ENCODE measurements at regions not wholly inside any gene's neighbourhood (a gene's known extent, or its start where the extent isn't known, plus 50 kb on each side); places are given as distances from the start of the nearest gene placed in this dataset.
"Not testable (repeated sequence)": the region's sequence is repeated elsewhere in the genome, so short reads cannot be mapped to it uniquely, and the experiment has no call there.

DNA sequence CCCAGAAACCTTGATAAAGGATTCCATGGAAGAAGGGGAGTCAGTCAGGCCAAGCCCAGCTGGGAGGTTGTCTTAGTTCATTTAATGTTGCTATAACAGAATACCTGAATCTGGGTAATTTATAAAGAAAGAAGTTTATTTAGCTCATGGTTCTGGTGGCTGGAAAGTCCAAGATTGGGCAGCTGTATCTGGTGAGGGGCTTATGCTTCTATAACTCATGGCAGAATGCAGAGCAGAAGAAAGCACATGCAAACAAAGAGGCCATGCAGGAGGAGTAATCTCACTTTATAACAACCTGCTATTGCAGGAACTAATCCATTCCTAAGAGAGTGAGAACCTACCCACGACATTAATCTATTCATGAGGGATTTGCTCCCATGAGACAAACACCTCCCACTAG, 54.2 kb upstream of the ANKRD1 start:
- DNase-seq, result no peak

DNA sequence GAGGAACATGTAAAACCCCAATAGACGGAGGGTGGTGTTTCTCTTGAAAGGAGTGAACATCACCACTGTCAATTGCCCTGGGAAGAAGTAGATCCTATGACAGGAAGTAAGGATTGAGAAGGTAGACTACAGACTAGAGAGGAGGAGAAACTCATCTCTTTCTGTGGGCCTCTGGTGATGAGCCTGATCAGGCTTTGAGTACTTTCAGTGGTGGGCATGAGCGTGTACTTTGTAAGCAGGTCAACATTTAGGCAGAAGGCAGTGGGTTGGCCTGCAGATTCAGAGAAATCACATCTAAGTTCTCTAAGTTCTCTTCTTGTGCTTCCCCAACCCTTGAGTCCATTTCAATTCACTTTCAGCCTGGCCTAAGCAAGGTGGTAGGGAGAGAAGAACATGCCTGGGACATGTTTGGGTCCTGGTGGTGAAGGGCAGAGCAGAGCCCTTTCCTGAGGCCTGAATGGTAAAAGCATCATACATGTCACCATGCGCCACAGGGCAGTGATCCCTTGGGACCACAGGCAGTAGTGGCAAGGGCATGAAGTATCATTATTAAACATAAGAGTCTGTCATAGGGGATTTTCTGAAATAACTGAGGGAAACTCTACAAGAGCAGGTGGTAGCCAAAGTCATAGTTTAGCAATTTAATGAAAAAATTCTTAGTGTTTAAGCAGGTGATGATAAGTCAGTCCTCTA, 56.4 kb upstream of the ANKRD1 start:
- no peak for DNase-seq

DNA sequence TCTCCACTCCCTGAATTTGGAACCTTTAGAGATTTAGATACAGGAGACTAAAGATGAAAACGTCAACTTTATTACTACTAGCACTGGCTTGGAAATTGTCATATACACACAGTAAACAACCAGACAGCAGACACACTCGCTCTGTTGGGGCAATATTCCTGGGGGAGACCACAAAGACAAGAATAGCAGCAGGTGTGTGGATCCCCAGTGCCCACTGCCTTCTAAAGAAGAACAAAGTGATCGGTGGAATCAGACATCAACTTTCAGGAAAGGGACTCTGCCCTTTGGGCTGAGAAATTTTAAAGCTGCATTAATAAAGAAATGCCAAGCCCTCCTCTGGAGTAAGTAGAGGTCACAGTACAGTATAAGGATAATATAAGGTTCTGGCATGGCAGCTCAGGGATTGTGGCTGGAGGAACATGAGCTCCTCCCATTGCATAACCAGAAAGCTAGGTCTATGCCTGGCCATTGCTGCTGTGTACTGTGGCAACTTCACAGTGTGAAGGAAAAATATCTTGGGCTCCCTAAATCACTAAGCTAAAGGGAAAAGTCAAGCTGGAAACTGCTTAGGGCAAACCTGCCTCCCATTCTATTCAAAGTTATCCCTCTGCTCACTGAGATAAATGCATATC, 57.1 kb upstream of the ANKRD1 start:
- DNase-seq, result no peak

DNA sequence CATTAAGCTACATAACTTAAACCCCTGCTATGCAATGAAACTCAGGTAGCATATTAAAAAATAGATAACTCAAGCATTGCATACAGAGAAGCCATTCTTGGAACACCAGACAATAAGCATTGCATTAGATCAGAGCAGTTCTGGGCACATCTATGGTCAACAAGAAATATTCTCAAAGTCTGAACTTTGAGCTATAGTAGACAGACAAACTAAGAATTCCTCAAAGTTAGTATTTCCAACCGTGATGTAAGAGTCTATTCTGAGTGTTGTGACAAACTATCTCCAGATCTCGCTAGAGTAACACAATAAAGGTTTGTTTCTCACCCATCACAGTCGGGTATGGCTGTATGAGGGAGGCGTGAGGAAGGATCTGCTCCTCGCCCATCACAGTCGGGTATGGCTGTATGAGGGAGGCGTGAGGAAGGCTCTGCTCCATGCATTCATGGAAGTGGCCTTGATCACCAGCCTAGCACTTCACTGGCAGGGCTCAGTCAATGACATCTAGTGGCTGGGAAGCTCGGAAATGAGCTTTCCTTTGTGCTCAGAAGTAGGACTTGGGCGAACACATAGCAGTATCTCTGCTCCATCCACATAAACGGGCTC, 61.6 kb upstream of the ANKRD1 start:
- no peak for DNase-seq

DNA sequence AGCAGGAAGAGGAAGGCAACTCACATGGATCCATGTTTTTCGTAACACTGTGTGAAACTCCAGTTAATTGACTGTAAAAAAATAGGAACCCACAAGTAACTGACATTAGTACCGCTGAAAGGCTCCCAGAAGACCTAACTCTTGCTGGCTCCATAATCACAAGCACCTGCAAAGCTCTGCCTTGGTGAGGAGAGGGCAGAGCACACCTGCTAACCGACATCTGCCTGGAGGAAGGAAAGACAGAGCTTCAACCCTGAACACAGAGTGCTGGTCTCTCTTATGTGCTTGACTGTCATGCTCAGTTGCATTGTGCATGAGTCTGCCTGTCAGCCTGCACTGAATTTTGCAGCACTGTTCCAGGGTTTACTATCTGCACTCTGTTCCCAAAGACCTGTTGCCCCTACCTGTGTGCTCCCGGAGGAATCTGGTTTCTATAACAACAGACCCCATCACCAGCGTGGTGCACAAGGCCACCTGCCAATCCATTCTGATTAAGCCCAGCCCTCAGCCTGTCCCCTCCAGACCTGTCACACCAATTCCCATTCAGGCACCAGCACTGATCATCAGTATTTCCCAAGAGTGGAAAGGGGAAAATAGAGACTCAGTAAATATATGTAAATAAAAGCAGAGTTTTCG, 63.1 kb upstream of the ANKRD1 start:
- DNase-seq, result no peak

DNA sequence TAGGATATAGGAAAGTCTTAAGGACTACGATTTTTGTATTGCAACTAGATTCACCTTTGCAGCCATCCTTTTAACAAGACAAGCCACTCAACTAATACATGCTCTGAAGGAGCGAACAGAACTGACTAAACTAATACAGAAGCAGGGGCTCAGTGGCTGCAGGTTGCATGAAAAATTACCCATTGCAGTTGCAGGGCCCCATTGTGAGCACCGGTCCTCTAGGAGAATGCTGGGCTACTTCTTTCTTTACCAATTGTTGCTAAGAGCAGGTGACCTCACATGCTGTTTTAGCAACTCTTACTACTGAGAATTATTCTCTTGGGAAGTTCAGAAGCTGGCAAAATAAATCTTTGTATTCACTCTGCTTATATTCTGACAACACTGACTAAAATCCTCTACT, 64.0 kb upstream of the ANKRD1 start:
- no peak for DNase-seq

DNA sequence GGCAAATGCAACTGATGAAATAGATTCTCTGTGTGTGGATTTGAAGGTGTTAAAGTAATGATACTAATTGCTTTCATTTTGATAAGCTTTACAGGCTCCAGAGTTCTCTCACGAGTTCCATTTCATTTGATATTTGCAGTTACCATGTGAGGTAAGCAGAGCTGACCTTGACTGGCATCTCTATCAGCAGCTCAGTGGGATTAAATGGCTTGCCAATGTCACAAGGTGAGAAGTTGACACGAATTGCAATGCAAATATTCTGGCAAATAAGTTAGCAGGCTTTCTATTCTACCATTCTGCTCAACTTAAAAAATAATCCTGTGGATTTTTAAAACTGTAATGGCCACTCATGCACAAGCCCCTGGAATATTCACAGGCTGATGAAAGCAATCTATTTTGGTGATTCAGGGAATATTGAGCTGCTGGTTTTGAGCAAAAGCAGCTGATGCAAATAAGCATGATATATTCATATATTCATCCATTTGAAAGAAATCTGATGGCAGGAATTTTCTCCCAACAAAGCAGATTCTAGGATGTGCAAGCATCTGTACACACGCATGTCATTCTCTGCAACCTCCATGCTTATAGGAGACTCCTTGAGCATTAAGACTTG, 64.5 kb upstream of the ANKRD1 start:
- no peak for DNase-seq

DNA sequence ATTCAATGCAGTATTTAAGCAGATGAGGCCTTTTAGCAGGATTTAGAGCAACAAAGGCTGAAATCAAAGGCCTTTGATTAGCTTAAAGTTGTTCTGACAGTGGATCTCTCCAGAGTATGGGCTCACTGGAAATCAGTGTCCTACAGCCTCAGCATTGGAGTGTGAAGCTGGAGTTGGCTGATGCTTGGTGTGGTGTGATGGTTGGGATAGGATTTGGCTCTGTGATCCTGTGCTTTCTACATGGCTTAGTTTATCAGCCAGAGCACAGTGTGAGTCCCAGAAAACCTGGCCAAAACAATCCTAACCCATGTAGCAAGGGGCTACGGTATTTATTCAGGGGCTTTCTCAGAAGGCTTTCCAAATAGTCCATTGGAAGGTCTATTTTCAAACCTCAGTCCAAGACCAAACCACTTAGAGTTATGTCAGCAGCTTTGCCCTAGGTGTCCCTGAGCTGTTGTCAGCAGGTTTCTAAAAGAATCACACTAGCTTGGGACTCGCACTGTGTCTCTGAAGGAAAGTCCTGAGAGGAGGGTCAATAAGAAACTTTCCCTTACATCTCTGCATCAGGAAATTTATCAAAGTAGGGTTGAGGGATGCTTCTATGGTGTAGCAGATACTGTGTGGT, 65.4 kb upstream of the ANKRD1 start:
- DNase-seq, result no peak

DNA sequence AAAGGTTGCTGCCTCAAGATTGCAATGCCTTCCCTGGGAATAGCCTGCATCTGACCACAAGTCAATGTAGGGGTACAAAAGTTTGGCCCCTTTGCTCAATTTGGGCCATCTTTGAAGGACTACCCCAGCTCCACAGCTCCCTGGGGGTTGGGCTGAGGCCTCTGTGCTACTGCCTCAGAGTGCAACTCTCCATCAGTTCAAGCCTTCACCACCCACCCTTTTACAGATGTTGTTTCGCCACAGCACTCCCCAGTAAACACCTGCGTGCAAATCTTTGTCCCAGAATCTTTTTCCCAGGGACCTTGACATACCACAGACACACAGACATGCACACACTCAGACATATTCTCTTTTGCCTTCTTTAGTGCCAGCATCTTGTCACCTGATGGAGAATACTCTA, 66.0 kb upstream of the ANKRD1 start:
- DNase-seq, result no peak

DNA sequence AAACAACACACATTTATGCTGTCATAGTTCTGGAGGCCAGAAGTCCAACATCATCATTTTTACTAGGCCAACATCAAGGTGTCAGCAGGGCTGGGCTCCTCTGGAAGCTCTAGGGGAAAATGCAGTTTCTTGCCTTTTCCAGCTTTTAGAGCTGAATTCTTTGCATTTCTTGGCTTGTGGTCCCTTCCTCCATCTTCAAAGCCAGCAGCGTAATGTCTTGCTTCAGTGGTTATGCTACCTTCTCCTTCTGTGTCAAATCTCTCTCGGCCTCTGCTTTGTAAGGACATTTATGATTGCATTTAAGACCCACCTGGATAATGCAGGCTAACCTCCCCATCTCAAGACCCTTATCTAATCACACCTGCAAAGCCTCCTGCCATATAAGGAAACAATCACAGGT, 66.5 kb upstream of the ANKRD1 start:
- no peak for DNase-seq

DNA sequence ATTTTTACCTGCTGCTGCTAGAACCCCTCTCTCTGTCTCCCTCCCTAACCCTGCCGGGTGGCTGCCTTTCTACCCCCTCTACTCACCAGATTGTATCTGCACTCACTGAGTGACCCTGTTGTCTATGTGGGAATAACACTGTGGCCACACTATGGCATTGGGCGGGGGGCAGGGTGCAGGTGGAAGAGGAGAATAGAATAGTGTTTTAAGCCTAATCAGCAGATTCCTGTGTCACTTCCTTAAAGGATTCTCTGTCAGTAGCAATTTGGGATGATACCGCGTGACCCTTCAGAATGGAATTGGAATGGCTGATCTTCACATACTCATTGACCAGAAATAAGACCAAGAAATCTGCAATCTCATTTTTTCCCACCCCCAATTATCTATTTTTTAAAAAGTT, 67.1 kb upstream of the ANKRD1 start:
- DNase-seq, result no peak

DNA sequence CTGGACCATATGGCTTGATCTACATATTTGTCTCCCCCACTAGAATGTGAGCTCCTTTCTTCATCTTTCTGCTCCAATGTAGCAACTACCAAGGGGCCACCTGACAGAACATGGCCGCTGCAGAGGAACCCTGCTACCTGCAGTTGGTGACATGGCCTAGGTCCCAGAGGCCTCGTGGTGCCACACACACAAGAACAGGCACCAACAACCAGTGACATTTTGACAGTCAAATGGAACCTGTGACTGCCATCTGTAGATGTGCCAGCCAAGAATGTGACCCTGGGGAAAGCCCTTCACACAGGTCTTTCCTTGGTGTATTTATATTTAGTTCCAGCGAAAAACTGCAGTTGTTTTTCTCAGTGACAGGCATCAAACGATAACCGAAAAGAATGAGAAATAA, 67.9 kb upstream of the ANKRD1 start:
- no peak for DNase-seq

DNA sequence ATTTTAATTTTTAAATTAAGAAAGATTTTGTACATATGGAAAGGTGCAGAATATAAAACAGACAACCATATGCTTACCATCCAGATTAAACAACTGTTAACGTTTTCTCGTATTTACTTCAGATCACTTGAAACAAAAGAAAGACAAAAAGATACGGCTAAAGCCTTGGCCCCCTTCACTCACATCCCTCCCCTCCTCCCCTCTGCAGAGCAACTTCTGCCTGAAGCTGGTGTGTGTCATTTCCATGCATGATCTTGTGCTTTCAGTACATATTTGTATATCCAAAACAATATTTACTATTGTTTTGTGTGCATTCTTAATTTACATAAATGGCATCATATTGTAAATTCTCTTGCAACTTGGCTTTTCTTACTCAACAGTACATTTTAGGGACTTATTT, 68.5 kb upstream of the ANKRD1 start:
- DNase-seq, result no peak

DNA sequence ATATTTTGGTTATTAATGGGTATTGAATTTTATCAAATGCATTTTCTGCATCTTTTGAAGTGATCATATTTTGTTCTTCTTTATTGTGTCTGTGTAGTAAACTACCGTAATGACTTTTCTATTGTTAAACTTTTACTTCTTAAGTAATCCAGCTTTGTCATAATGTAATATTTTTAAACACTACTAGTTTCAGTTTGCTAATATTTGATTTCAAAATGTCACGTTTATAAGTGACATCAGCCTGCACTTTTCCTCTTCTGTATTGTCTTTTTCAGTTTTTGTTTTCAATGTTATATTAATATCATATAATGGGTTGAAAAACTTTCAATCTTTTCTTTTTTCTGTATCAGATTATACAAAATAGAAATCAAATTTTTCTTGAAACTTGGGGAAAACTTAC, 71.6 kb upstream of the ANKRD1 start:
- DNase-seq, result no peak

DNA sequence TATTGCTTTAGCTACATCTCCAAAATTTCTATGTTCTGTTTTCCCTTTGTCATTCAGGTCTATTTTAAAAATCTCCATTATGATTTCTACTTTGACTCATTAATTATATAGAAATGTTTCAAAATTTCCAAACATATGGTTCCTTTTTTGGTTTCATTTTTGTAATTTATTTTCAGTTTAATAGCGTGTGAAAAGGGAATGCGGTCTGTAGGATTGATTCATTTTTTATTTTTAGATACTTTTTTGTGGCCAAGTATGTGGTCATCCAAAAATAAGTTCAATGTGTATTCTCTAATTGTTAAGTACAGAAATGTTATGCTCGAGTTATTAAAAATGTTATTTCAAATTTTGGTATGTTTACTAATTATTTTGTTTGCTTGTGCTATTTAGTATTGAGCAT, 72.5 kb upstream of the ANKRD1 start:
- DNase-seq, result no peak

DNA sequence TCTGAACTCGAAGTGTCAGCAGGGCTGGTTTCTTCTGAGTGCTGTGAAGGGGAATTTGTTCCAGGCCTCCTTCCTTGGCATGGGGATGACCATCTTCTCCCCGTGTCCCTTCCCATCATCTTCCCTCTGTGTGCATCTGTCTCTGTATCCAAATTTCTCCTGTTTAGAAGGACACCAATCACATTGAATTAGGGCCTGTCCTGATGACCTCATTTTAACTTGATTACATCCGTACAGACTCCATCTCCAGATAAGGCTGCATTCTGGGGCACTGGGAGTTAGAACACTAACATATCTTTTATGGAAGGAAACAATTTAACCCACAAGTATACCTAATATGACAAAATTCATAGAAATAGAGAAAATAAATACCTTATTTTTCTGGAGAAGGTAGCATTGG, 76.8 kb upstream of the ANKRD1 start:
- DNase-seq, result no peak

DNA sequence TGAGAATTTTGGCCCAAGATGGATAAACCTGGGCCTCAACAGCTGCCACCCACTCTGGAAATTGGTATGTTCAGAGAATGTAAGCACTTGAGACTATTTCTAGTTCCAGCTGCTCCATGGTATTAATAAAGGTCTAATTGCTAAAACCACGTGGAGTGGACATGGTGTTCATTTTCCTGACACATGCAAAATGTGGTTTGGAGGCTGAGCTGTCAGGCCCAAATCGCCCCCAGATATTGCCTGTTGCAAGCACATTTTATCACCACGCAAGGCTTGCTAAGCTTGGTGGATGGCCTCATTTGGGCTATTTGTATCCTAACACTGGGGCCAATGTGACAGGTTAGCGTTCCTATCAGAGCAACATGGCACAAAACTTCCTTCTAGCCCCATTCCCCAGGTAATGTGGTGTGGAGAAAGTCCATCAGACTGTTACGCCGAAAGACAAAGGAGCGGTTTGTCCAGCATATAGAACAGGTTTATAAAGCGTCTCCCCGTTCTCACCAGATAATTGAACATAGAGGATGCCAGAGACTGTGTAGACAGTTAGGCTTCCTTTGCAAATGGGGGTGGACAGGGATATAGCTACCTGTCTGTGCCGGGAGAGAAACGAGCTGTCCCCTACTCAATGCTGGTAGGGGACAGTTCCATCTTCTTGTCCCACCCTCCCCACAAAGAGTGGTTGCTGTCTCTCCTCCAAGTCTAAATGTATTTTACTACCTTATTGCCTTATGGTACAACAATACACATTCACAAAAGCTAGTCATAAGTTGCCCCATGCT, 78.0 kb upstream of the ANKRD1 start:
- DNase-seq, result no peak

DNA sequence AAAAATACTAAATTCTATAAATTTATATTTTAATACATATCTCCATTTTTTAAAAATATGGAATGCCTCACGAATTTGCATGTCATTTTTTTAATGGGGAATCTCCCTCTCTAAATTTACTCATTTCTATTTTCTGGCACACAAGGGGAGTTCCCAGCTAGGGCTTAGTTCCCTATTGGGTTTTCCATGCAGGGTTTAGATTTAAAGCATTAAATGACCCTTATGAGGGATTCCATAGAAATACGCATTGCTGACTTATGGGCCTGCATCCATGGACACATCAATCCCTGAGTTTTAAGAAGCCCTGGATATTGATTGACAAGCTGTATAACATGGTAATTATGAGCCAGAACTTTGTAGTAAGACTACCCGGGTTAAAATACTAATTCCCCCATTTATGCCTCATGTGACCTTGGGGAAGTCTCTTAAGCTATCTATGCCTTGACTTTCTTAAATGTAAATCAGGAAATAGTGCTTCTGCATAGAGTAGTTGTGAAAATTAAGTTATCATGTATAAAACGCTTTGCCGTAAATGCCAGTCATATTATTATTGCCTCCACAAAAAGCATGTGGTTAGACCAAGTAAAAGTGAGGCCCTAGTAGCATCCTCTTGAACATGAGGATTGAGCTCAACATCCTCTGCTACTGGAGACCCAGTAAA, 78.8 kb upstream of the ANKRD1 start:
- DNase-seq, result no peak

DNA sequence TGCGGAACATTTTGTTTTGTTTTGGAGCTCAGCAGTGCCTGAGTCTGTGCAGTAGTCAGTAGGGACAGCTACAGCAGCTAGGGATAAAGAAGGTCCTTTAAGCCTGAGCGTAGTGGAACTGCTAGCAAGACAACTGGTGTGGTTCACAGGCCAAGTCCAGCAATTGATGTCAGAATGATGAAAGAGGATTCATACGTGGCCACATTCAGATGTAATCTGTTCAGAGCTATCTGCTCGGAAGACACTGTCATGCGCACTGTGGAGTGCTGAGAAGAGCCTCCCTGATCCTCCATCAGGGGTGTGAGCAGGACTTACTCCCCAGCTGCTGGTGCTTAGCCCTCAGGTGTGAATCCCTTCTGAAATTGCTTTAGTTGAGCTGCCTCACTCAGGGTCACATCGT, 79.6 kb upstream of the ANKRD1 start:
- no peak for DNase-seq

DNA sequence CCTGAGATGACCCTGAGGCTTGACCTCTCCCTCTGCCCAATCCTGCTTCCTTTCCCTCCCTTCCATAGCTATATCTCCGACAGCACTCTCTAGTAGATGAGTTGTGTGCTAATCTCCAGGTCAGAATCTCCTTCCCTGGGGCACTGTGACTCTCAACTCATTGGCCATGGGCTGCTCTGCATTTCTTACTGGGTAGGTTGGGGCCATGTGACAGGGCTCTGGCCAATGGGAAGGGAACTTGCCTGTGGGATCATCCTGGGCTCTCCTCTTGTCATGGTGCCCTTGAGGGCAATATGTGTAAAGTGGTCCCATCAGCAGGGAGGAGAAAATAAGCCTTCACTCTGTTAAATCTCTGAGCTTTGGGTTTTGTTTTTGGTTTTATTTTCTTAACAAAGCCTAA, 80.1 kb upstream of the ANKRD1 start:
- DNase-seq, result no peak

DNA sequence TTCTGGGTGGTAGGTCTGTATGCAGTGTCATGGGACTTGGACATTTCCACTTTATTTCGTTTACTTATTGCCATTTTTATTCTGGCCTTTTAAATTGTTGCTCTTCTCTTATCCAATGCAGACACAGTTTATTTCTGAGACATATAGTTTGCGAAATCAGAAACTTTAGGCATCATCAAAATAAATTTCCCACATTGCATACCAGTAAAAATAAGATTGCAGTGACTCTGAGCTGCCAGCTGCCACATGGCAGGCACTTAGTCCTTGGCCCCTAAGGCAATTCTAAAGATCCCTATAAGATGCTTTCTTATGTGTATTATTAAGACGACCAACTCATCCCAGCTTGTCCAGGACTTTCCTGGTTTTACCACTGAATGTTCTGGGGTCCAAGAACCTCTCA, 81.8 kb upstream of the ANKRD1 start:
- no peak for DNase-seq

DNA sequence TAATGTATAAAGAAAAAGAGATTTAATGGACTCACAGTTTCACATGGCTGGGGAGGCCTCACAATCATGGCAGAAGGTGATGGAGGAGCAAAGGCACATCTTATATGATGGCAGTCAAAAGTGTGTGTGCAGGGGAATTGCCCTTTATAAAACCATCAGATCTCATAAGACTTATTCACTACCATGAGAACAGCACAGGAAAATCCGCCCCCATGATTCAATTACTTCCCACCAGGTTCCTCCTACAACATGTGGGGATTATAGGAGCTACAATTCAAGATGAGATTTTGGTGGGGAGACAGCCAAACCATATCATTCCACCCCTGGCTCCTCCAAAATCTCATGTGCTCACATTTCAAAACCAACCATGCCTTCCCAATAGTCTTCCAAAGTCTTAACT, 82.5 kb upstream of the ANKRD1 start:
- DNase-seq, result not testable (repeated sequence)
